ENCODE measurements at regions not wholly inside any gene's neighbourhood (a gene's known extent, or its start where the extent isn't known, plus 50 kb on each side); places are given as distances from the start of the nearest gene placed in this dataset.
"Not testable (repeated sequence)": the region's sequence is repeated elsewhere in the genome, so short reads cannot be mapped to it uniquely, and the experiment has no call there.

GRCh38 chr2:226185616-226186211 lies 613.9 kb downstream of the IRS1 start:
- no peak for DNase-seq

GRCh38 chr2:226184940-226185615 lies 614.5 kb downstream of the IRS1 start:
- DNase-seq = no peak

GRCh38 chr2:226184540-226184939 lies 615.1 kb downstream of the IRS1 start:
- DNase-seq = no peak

- DNase-seq = no peak
Observed at GRCh38 chr2:226183550-226183949, 616.1 kb downstream of the IRS1 start.

GRCh38 chr2:226183033-226183432 lies 616.6 kb downstream of the IRS1 start:
- no peak for DNase-seq

- DNase-seq = no peak
Observed at GRCh38 chr2:226181909-226182308, 617.7 kb downstream of the IRS1 start.

GRCh38 chr2:226180281-226180884 lies 619.2 kb downstream of the IRS1 start:
- DNase-seq = no peak

- no peak for DNase-seq
Observed at GRCh38 chr2:226179010-226179409, 620.6 kb downstream of the IRS1 start.

- no peak for DNase-seq
Observed at GRCh38 chr2:226176283-226176984, 623.2 kb downstream of the IRS1 start.

GRCh38 chr2:226174390-226174789 lies 625.2 kb downstream of the IRS1 start:
- no peak for DNase-seq

GRCh38 chr2:226172939-226173338 lies 626.7 kb downstream of the IRS1 start:
- DNase-seq = no peak

- no peak for DNase-seq
Observed at GRCh38 chr2:226172309-226172708, 627.3 kb downstream of the IRS1 start.

- no peak for DNase-seq
Observed at GRCh38 chr2:226169751-226170581, 629.7 kb downstream of the IRS1 start.

- no peak for DNase-seq
Observed at GRCh38 chr2:226168496-226169160, 631.0 kb downstream of the IRS1 start.

GRCh38 chr2:226164512-226164911 lies 635.1 kb downstream of the IRS1 start:
- no peak for DNase-seq

GRCh38 chr2:226160617-226161016 lies 639.0 kb downstream of the IRS1 start:
- DNase-seq = not testable (repeated sequence)

GRCh38 chr2:226159875-226160479 lies 639.6 kb downstream of the IRS1 start:
- DNase-seq = no peak

- no peak for DNase-seq
Observed at GRCh38 chr2:226158940-226159339, 640.7 kb downstream of the IRS1 start.

- no peak for DNase-seq
Observed at GRCh38 chr2:226158229-226158628, 641.4 kb downstream of the IRS1 start.

GRCh38 chr2:226155093-226155875 lies 644.3 kb downstream of the IRS1 start:
- DNase-seq = no peak

- DNase-seq = no peak
Observed at GRCh38 chr2:226154610-226155009, 645.0 kb downstream of the IRS1 start.
